CD14-positive monocyte (primary cell): ENCODE measurements at regions not wholly inside any gene's neighbourhood (a gene's known extent, or its start where the extent isn't known, plus 50 kb on each side); places are given as distances from the start of the nearest gene placed in this dataset.

Experiments used
- DNase-seq, 3 donors: peaks; one replicate each; pipeline ENCODE4 v3.0.0-alpha.2; 2011 to 2022
- H2AFZ ChIP-seq: 2 replicates; pipeline ENCODE4 v1.6.0; 2012; ENCODE audit warnings: mild to moderate bottlenecking, low read depth, low read length, inconsistent platforms; ENCODE audit not compliant: insufficient read depth, poor library complexity, severe bottlenecking
- H3K27ac ChIP-seq, 2 donors: 1 replicate in 1 of 2; 2 replicates in 1 of 2; pipeline ENCODE4 v1.5.1; 2012 to 2013; ENCODE audit warnings: low read length in 2 of 2, control low read depth in 1 of 2, inconsistent platforms in 1 of 2, low read depth in 1 of 2, mild to moderate bottlenecking in 1 of 2
- H3K27me3 ChIP-seq, 2 donors: one replicate each; pipeline versions ENCODE4 v1.6.0 to v1.6.1; 2011 to 2013; ENCODE audit warnings: low read length in 2 of 2; ENCODE audit not compliant: control insufficient read depth in 2 of 2, insufficient read depth in 2 of 2
- H3K36me3 ChIP-seq, 2 donors: replicated peaks in 1 of 2; 1 replicate in 1 of 2; 2 replicates in 1 of 2; pipeline versions ENCODE4 v1.5.1 to v1.6.1; 2012 to 2013; ENCODE audit warnings: low read length in 2 of 2, control low read depth in 1 of 2, inconsistent platforms in 1 of 2, mild to moderate bottlenecking in 1 of 2; ENCODE audit not compliant: insufficient read depth in 2 of 2, control insufficient read depth in 1 of 2
- H3K4me1 ChIP-seq, 2 donors: 1 replicate in 1 of 2; 2 replicates in 1 of 2; pipeline versions ENCODE4 v1.5.1 to v1.6.1; 2012 to 2013; ENCODE audit warnings: low read length in 2 of 2, control low read depth in 1 of 2, inconsistent platforms in 1 of 2, mild to moderate bottlenecking in 1 of 2, moderate library complexity in 1 of 2; ENCODE audit not compliant: insufficient read depth in 2 of 2, control insufficient read depth in 1 of 2
- H3K4me2 ChIP-seq: replicated peaks from 2 replicates; pipeline ENCODE3; 2012; ENCODE audit warnings: low read length, moderate library complexity, mild to moderate bottlenecking; ENCODE audit not compliant: poor library complexity, severe bottlenecking; ENCODE audit errors: extremely low read depth
- H3K4me3 ChIP-seq, 3 experiments: fragments of 200-600 bp in 1 of 3; sonication (generic) in 1 of 3; replicated peaks in 1 of 3; 1 replicate in 2 of 3; 2 replicates in 1 of 3; pipeline ENCODE4 v1.5.1; 2011 to 2013; ENCODE audit warnings: low read length in 3 of 3, mild to moderate bottlenecking in 3 of 3, control low read depth in 2 of 3, low read depth in 2 of 3, inconsistent platforms in 1 of 3, moderate library complexity in 1 of 3
- H3K79me2 ChIP-seq: 2 replicates; pipeline ENCODE4 v1.6.0; 2012; ENCODE audit warnings: mild to moderate bottlenecking, control low read depth, inconsistent platforms, low read length, moderate library complexity; ENCODE audit not compliant: insufficient read depth
- H3K9ac ChIP-seq: 2 replicates; pipeline ENCODE4 v1.6.0; 2017; ENCODE audit warnings: low read length, mild to moderate bottlenecking; ENCODE audit not compliant: insufficient read depth, poor library complexity, severe bottlenecking
- H3K9me3 ChIP-seq, 2 donors: replicated peaks in 1 of 2; 1 replicate in 1 of 2; 2 replicates in 1 of 2; pipeline versions ENCODE4 v1.5.1 to v1.6.1; 2012 to 2013; ENCODE audit warnings: low read length in 2 of 2, control low read depth in 1 of 2; ENCODE audit not compliant: control insufficient read depth in 1 of 2, insufficient read depth in 1 of 2
- H4K20me1 ChIP-seq: 2 replicates; pipeline ENCODE4 v1.6.0; 2012; ENCODE audit warnings: mild to moderate bottlenecking, low read length, control low read depth, moderate library complexity; ENCODE audit not compliant: insufficient read depth
- H3K27ac Mint-ChIP-seq, 7 donors: one replicate each; pipeline ENCODE4 v1.8.0; 2020; ENCODE audit warnings: mild to moderate bottlenecking in 7 of 7, mixed read lengths in 7 of 7, moderate library complexity in 6 of 7, inconsistent platforms in 2 of 7
- H3K27me3 Mint-ChIP-seq, 3 donors: one replicate each; pipeline ENCODE4 v1.8.0; 2021 to 2022; ENCODE audit warnings: low read depth in 3 of 3, mild to moderate bottlenecking in 3 of 3, mixed read lengths in 3 of 3, moderate library complexity in 3 of 3, inconsistent platforms in 1 of 3
- H3K36me3 Mint-ChIP-seq, 2 donors: one replicate each; pipeline ENCODE4 v1.8.0; 2020; ENCODE audit warnings: mixed read lengths in 2 of 2, inconsistent platforms in 1 of 2, mild to moderate bottlenecking in 1 of 2
- H3K4me1 Mint-ChIP-seq: one replicate; pipeline ENCODE4 v1.8.0; 2020; ENCODE audit warnings: mild to moderate bottlenecking, mixed read lengths
- H3K4me3 Mint-ChIP-seq, 2 donors: one replicate each; pipeline ENCODE4 v1.8.0; 2020; ENCODE audit warnings: mild to moderate bottlenecking in 2 of 2, mixed read lengths in 2 of 2, moderate library complexity in 1 of 2
- H3K9me3 Mint-ChIP-seq, 7 donors: one replicate each; pipeline ENCODE4 v1.8.0; 2020 to 2022; ENCODE audit warnings: mixed read lengths in 7 of 7, mild to moderate bottlenecking in 6 of 7, moderate library complexity in 6 of 7, inconsistent platforms in 2 of 7
- WGBS: methylation state at CpG from one replicate; pipeline ENCODE4 v1.1.5; 2013; ENCODE audit warnings: missing lambda C conversion rate; ENCODE audit not compliant: insufficient coverage; 5-methylcytosine and 5-hydroxymethylcytosine counted together
- intact Hi-C, 2 donors: fragments of 100-400 bp; cut with micrococcal nuclease; formaldehyde crosslinking; loops; one replicate each; pipeline versions ENCODE4 v1.15.0 to v1.15.1; 2023
- TF ChIP-seq, protein P1 (sequence below): fragments of 200-600 bp; IDR thresholded peaks from one replicate; pipeline ENCODE4 v1.8.0; 2022; ENCODE audit warnings: antibody characterized with exemption, mild to moderate bottlenecking

DNA sequence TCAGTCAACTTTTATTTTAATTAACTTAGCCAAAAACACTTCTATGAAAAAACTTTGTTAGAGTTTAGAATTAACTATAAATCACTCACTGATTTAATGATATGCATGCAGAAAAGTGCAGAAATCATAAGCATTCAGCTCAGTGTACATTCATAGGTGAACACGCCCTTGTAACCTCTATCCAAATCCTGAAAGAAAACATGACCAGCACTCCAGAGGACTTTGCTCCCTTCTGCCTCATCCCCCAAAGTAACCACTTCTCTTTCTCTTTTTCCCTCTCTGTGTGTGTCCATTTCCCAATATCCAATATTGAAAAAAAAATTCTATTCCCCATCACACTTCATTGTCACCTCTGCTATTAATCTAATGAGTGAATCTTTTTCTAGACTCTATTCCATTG, 197.1 kb upstream of the FAR2 start:
- no peak overlapping the region for H2AFZ ChIP-seq
- Mint-ChIP-seq H3K27me3 (peaks cover 0 to 2% (median 0%) of the 10 kb centered on the region in 3 donors), H3K4me3 (no peak overlapping the region), H3K4me1 (no peaks in the 10 kb centered on the region), H3K27ac (no peak overlapping the region), H3K36me3 (no peaks in the 10 kb centered on the region), H3K9me3 (no peaks in the 10 kb centered on the region)
- WGBS = 73% methylated on average over 1 of the region's 1 CpG
- H3K36me3 ChIP-seq = no peaks in the 10 kb centered on the region
- intact Hi-C loops = no loop called here
- H3K27me3 ChIP-seq = no peaks in the 10 kb centered on the region
- no peaks in the 10 kb centered on the region for H4K20me1 ChIP-seq
- H3K4me1 ChIP-seq = no peaks in the 10 kb centered on the region
- TF ChIP-seq, protein P1, sequence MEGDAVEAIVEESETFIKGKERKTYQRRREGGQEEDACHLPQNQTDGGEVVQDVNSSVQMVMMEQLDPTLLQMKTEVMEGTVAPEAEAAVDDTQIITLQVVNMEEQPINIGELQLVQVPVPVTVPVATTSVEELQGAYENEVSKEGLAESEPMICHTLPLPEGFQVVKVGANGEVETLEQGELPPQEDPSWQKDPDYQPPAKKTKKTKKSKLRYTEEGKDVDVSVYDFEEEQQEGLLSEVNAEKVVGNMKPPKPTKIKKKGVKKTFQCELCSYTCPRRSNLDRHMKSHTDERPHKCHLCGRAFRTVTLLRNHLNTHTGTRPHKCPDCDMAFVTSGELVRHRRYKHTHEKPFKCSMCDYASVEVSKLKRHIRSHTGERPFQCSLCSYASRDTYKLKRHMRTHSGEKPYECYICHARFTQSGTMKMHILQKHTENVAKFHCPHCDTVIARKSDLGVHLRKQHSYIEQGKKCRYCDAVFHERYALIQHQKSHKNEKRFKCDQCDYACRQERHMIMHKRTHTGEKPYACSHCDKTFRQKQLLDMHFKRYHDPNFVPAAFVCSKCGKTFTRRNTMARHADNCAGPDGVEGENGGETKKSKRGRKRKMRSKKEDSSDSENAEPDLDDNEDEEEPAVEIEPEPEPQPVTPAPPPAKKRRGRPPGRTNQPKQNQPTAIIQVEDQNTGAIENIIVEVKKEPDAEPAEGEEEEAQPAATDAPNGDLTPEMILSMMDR = no peak
- no peak overlapping the region for H3K27ac ChIP-seq
- H3K4me3 ChIP-seq = no peak overlapping the region
- no peak overlapping the region for H3K9ac ChIP-seq
- no peaks in the 10 kb centered on the region for H3K9me3 ChIP-seq
- no peak for DNase-seq
- no peaks in the 10 kb centered on the region for H3K79me2 ChIP-seq
- H3K4me2 ChIP-seq = no peak overlapping the region

DNA sequence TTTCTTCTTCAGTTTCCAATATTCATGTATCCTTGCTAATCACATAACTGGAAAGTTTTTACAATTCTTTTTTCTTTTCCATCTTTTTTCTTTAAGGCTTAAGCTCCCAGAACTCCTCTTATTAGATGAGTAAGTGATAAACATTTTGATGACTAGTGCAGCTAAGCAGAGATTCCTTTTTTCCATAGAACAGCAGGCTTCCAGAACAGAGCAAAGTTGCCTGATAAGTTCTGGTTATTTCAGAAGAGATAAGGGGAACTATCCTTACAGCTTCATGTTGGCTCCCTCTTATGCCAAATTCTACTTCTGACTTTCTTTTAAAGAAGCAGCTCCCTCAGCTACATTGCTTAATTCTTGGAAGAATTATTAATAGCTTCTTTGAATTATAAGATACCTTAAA, 194.7 kb upstream of the FAR2 start:
- Histone ChIP-seq H3K9ac (no peak overlapping the region), H4K20me1 (no peaks in the 10 kb centered on the region), H3K4me3 (no peak overlapping the region), H3K4me1 (no peaks in the 10 kb centered on the region), H3K27me3 (no peaks in the 10 kb centered on the region), H2AFZ (no peak overlapping the region), H3K79me2 (no peaks in the 10 kb centered on the region), H3K9me3 (no peaks in the 10 kb centered on the region), H3K27ac (no peak overlapping the region), H3K36me3 (no peaks in the 10 kb centered on the region), H3K4me2 (no peak overlapping the region)
- Mint-ChIP-seq H3K4me1 (no peaks in the 10 kb centered on the region), H3K9me3 (no peaks in the 10 kb centered on the region), H3K4me3 (no peak overlapping the region), H3K36me3 (no peaks in the 10 kb centered on the region), H3K27me3 (peaks cover 0 to 2% (median 0%) of the 10 kb centered on the region in 3 donors), H3K27ac (no peak overlapping the region)
- TF ChIP-seq, protein P1 = no peak
- DNase-seq = no peak
- intact Hi-C loops = no loop called here
